ENCODE measurements at regions not wholly inside any gene's neighbourhood (a gene's known extent, or its start where the extent isn't known, plus 50 kb on each side); places are given as distances from the start of the nearest gene placed in this dataset.

GRCh38 chr2:7269106-7269643 is 352.0 kb downstream of the RNF144A start (continued):
- no peak for TF ChIP-seq OVOL3 (tag by site-specific recombination; IDR thresholded peaks at IDR 0.05)
- TF ChIP-seq ZBTB10 (tag by site-specific recombination; IDR thresholded peaks at IDR 0.05), result no peak
- TF ChIP-seq ZNF843 (tag by site-specific recombination; IDR thresholded peaks at IDR 0.05), result no peak
- TF ChIP-seq ZBTB17 (tag by site-specific recombination; IDR thresholded peaks at IDR 0.05), result no peak
- no peak for TF ChIP-seq ZNF768 (tag by site-specific recombination; IDR thresholded peaks at IDR 0.05)

- TF ChIP-seq, protein P1, sequence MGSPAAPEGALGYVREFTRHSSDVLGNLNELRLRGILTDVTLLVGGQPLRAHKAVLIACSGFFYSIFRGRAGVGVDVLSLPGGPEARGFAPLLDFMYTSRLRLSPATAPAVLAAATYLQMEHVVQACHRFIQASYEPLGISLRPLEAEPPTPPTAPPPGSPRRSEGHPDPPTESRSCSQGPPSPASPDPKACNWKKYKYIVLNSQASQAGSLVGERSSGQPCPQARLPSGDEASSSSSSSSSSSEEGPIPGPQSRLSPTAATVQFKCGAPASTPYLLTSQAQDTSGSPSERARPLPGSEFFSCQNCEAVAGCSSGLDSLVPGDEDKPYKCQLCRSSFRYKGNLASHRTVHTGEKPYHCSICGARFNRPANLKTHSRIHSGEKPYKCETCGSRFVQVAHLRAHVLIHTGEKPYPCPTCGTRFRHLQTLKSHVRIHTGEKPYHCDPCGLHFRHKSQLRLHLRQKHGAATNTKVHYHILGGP (tag by site-specific recombination; IDR thresholded peaks at IDR 0.05), result no peak
- 0 out of 2 replicates have a peak, but pooled peaks have one; percentile 23 for TF ChIP-seq EGR2 (tag by site-specific recombination; IDR thresholded peaks at IDR 0.05; ENCODE audit: low read depth)
- no peak for TF ChIP-seq ZNF677 (tag by site-specific recombination; IDR thresholded peaks at IDR 0.05)
- peak; percentile 85 for TF ChIP-seq GLIS1 (tag by site-specific recombination; IDR thresholded peaks at IDR 0.05)
- peak; percentile 69 for TF ChIP-seq ZIC2 (tag by site-specific recombination; IDR thresholded peaks at IDR 0.05)
- no peak for TF ChIP-seq ZNF221 (tag by site-specific recombination; IDR thresholded peaks at IDR 0.05; ENCODE audit: borderline replicate concordance)
- Histone ChIP-seq H3K36me3 (ENCODE audit: control insufficient read depth in 2 of 2, insufficient read depth in 1 of 2, low read length in 2 of 2) (no peaks in the 10 kb centered on the region), H3K4me1 (ENCODE audit: control insufficient read depth, insufficient read depth, low read length) (no peaks in the 10 kb centered on the region), H3K9me3 (ENCODE audit: control insufficient read depth, insufficient read depth, low read depth, low read length) (no peaks in the 10 kb centered on the region), H3K4me3 (ENCODE audit: low read depth, low read length) (no peak overlapping the region), H3K27ac (ENCODE audit: extremely low read depth, low read depth, low read length) (no peak overlapping the region)
- CTCF ChIA-PET, result no interaction called here
- POLR2A ChIA-PET, result no interaction called here
These were observed 352.8 kb downstream of the RNF144A start for GRCh38 chr2:7270011-7270431.

DNA sequence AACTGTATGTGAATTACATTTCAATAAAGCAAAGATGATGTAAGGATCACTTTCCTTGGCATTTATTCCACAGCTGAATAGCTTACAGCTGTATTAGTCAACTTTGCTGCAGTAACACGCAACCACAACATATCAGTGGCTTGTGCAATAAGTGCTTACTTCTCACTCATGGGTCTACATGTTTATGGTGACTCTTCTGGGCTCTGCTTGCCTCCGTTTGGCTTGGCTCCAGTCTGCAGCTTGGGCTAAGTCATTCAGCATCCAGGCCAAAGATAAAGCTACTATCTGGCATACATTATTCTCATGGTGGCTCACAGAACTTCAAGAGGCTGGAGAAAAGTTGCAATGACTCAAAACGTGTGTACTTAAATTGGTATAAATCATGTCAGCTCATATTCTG is 355.0 kb downstream of the RNF144A start:
- POLR2A ChIA-PET, result no interaction called here
- Histone ChIP-seq H3K36me3 (ENCODE audit: control insufficient read depth in 2 of 2, insufficient read depth in 1 of 2, low read length in 2 of 2) (no peaks in the 10 kb centered on the region), H3K9me3 (ENCODE audit: control insufficient read depth, insufficient read depth, low read depth, low read length) (no peaks in the 10 kb centered on the region), H3K27ac (ENCODE audit: extremely low read depth, low read depth, low read length) (no peak overlapping the region), H3K4me1 (ENCODE audit: control insufficient read depth, insufficient read depth, low read length) (no peaks in the 10 kb centered on the region), H3K4me3 (ENCODE audit: low read depth, low read length) (no peak overlapping the region)
- CTCF ChIA-PET, result no interaction called here
- TF ChIP-seq HOXA7 (CRISPR knock-in tag; IDR thresholded peaks at IDR 0.05; ENCODE audit: borderline replicate concordance) (no peak), ZSCAN16 (tag by site-specific recombination; IDR thresholded peaks at IDR 0.05) (no peak), KLF1 (tag by site-specific recombination; IDR thresholded peaks at IDR 0.05) (no peak), ZNF501 (tag by site-specific recombination; IDR thresholded peaks at IDR 0.05) (no peak), ZNF404 (tag by site-specific recombination; IDR thresholded peaks at IDR 0.05) (no peak), ZNF394 (tag by site-specific recombination; IDR thresholded peaks at IDR 0.05; ENCODE audit: borderline replicate concordance) (no peak), ZNF148 (tag by site-specific recombination; IDR thresholded peaks at IDR 0.05; ENCODE audit: borderline replicate concordance) (no peak), ZBTB48 (tag by site-specific recombination; IDR thresholded peaks at IDR 0.05) (no peak), ZNF837 (tag by site-specific recombination; IDR thresholded peaks at IDR 0.05) (no peak), ZNF747 (tag by site-specific recombination; IDR thresholded peaks at IDR 0.05) (no peak), ZNF16 (tag by site-specific recombination; IDR thresholded peaks at IDR 0.05; ENCODE audit: low read depth) (no peak), ZNF24 (tag by site-specific recombination; IDR thresholded peaks at IDR 0.05) (no peak), ZBTB8A (tag by site-specific recombination; IDR thresholded peaks at IDR 0.05) (no peak), ZNF146 (tag by site-specific recombination; IDR thresholded peaks at IDR 0.05) (no peak), ZNF266 (tag by site-specific recombination; IDR thresholded peaks at IDR 0.05; ENCODE audit: low read depth) (no peak)
